ENCODE measurements at regions not wholly inside any gene's neighbourhood (a gene's known extent, or its start where the extent isn't known, plus 50 kb on each side); places are given as distances from the start of the nearest gene placed in this dataset.

- no peak overlapping the region for H3K4me3 Mint-ChIP-seq
- no peaks in the 10 kb centered on the region for H3K4me1 ChIP-seq (ENCODE audit: control insufficient read depth in 1 of 2, insufficient read depth in 2 of 2, low read length in 2 of 2)
- H3K27ac ChIP-seq (ENCODE audit: low read depth in 1 of 2, low read length in 2 of 2): no peak overlapping the region
- no peak for DNase-seq
- H3K27me3 ChIP-seq (ENCODE audit: control insufficient read depth in 2 of 2, insufficient read depth in 2 of 2, low read length in 2 of 2): no peaks in the 10 kb centered on the region
- intact Hi-C loops (cut with micrococcal nuclease): no loop called here
- WGBS (ENCODE audit: insufficient coverage): 100% methylated on average over 5 of the region's 6 CpGs
- H3K79me2 ChIP-seq (ENCODE audit: insufficient read depth, low read length): no peaks in the 10 kb centered on the region
- no peak overlapping the region for H3K27ac Mint-ChIP-seq
- peaks cover 2 to 10% (median 6%) of the 10 kb centered on the region in 3 donors for H3K27me3 Mint-ChIP-seq (ENCODE audit: low read depth in 3 of 3)
- TF ChIP-seq CTCF (IDR thresholded peaks at IDR 0.05): no peak
- no peaks in the 10 kb centered on the region for H3K4me1 Mint-ChIP-seq
- H3K9me3 Mint-ChIP-seq: peaks cover 0 to 4% (median 1%) of the 10 kb centered on the region in 7 donors
- peaks cover 0 to 4% of the 10 kb centered on the region in 2 donors for H3K9me3 ChIP-seq (replicated peaks in 1 of 2; ENCODE audit: control insufficient read depth in 1 of 2, insufficient read depth in 1 of 2, low read length in 2 of 2)
- no peaks in the 10 kb centered on the region for H3K36me3 ChIP-seq (replicated peaks in 1 of 2; ENCODE audit: control insufficient read depth in 1 of 2, insufficient read depth in 2 of 2, low read length in 2 of 2)
- H3K4me2 ChIP-seq (replicated peaks; ENCODE audit: extremely low read depth, low read length, poor library complexity, severe bottlenecking): no peak overlapping the region
- H3K36me3 Mint-ChIP-seq: no peaks in the 10 kb centered on the region
- no peak overlapping the region for H2AFZ ChIP-seq (ENCODE audit: insufficient read depth, low read depth, low read length, poor library complexity, severe bottlenecking)
- H3K4me3 ChIP-seq (replicated peaks in 1 of 3; ENCODE audit: low read depth in 2 of 3, low read length in 3 of 3): no peak overlapping the region
- no peak overlapping the region for H3K9ac ChIP-seq (ENCODE audit: insufficient read depth, low read length, poor library complexity, severe bottlenecking)
- no peaks in the 10 kb centered on the region for H4K20me1 ChIP-seq (ENCODE audit: insufficient read depth, low read length)
Measured at GRCh38 chr2:239695106-239695727, 294.4 kb upstream of the HDAC4 start.

- Mint-ChIP-seq H3K4me3 (no peak overlapping the region), H3K27me3 (ENCODE audit: low read depth in 3 of 3) (peaks cover 2 to 8% (median 7%) of the 10 kb centered on the region in 3 donors), H3K9me3 (peaks cover 0 to 4% (median 1%) of the 10 kb centered on the region in 7 donors), H3K27ac (no peak overlapping the region), H3K4me1 (no peaks in the 10 kb centered on the region), H3K36me3 (no peaks in the 10 kb centered on the region)
- no peak for TF ChIP-seq CTCF (IDR thresholded peaks at IDR 0.05)
- Histone ChIP-seq H3K79me2 (ENCODE audit: insufficient read depth, low read length) (no peaks in the 10 kb centered on the region), H3K4me3 (replicated peaks in 1 of 3; ENCODE audit: low read depth in 2 of 3, low read length in 3 of 3) (no peak overlapping the region), H3K4me1 (ENCODE audit: control insufficient read depth in 1 of 2, insufficient read depth in 2 of 2, low read length in 2 of 2) (no peaks in the 10 kb centered on the region), H3K27me3 (ENCODE audit: control insufficient read depth in 2 of 2, insufficient read depth in 2 of 2, low read length in 2 of 2) (no peaks in the 10 kb centered on the region), H3K27ac (ENCODE audit: low read depth in 1 of 2, low read length in 2 of 2) (no peak overlapping the region), H3K9me3 (replicated peaks in 1 of 2; ENCODE audit: control insufficient read depth in 1 of 2, insufficient read depth in 1 of 2, low read length in 2 of 2) (peaks cover 0 to 4% of the 10 kb centered on the region in 2 donors), H2AFZ (ENCODE audit: insufficient read depth, low read depth, low read length, poor library complexity, severe bottlenecking) (no peak overlapping the region), H3K36me3 (replicated peaks in 1 of 2; ENCODE audit: control insufficient read depth in 1 of 2, insufficient read depth in 2 of 2, low read length in 2 of 2) (no peaks in the 10 kb centered on the region), H4K20me1 (ENCODE audit: insufficient read depth, low read length) (no peaks in the 10 kb centered on the region), H3K9ac (ENCODE audit: insufficient read depth, low read length, poor library complexity, severe bottlenecking) (no peak overlapping the region), H3K4me2 (replicated peaks; ENCODE audit: extremely low read depth, low read length, poor library complexity, severe bottlenecking) (no peak overlapping the region)
- DNase-seq: no peak
- intact Hi-C loops (cut with micrococcal nuclease): no loop called here
- 70% methylated on average over 2 of the region's 4 CpGs for WGBS (ENCODE audit: insufficient coverage)
Measured at GRCh38 chr2:239694487-239694886, 293.7 kb upstream of the HDAC4 start.
